K562 (cell line): ENCODE measurements at regions not wholly inside any gene's neighbourhood (a gene's known extent, or its start where the extent isn't known, plus 50 kb on each side); places are given as distances from the start of the nearest gene placed in this dataset.

Source experiments
- ATAC-seq: fragments of 200-7000 bp; cut with Tn5 transposase; 3 replicates; pipeline ENCODE4 v1.9.1; 2020; ENCODE audit warnings: moderate library complexity
- BruUV-seq: library from RNA; stranded (reverse); fragments of 400-500 nt; replicated peaks from 2 replicates; lab custom pipeline; 2021; lab: Mats Ljungman, UMichigan
- CTCF ChIA-PET: fragments of 300-600 bp; formaldehyde crosslinking; extraction: SDS; loops from one replicate; lab custom pipeline; 2021; ENCODE audit warnings: low intra/inter-chr PET ratio; lab: Yijun Ruan, JAX
- POLR2A ChIA-PET: fragments of 300-600, 350-650 bp; sonication (Branson Sonifier 250); formaldehyde crosslinking; extraction: SDS; loops from one replicate; lab custom pipeline; 2021; ENCODE audit warnings: antibody characterized with exemption, inconsistent platforms; lab: Yijun Ruan, JAX
- DNase-seq, 4 experiments: peaks; one replicate each; pipeline versions ENCODE4 v3.0.0 to v3.0.0-alpha.2; 2011 to 2018; ENCODE audit warnings: low spot score in 3 of 4, mixed read lengths in 3 of 4; ENCODE audit errors: extremely low read depth in 1 of 4
- FAIRE-seq: peaks from 2 replicates; lab custom pipeline; 2011; peaks lifted over from hg19 to GRCh38; lab: Jason Lieb, UNC
- H2AFZ ChIP-seq: 2 replicates; pipeline ENCODE4 v1.6.0; 2011; ENCODE audit warnings: low read depth, low read length, control low read depth, inconsistent platforms
- H3K27ac ChIP-seq: fragments of 200-600 bp; 3 replicates; pipeline ENCODE4 v1.8.0; 2011; ENCODE audit warnings: low read depth, mild to moderate bottlenecking, control low read depth, inconsistent platforms, low read length, moderate library complexity, mixed read lengths; ENCODE audit errors: extremely low read depth
- H3K27me3 ChIP-seq, 2 experiments: fragments of 300-600 bp in 1 of 2; 2 replicates in 1 of 2; 3 replicates in 1 of 2; pipeline versions ENCODE4 v1.6.0 to v1.8.0; 2011; ENCODE audit warnings: inconsistent platforms in 2 of 2, low read length in 2 of 2, mild to moderate bottlenecking in 1 of 2, mixed read lengths in 1 of 2, moderate library complexity in 1 of 2; ENCODE audit not compliant: control insufficient read depth in 2 of 2, insufficient read depth in 2 of 2
- H3K36me3 ChIP-seq: fragments of 300-600 bp; 3 replicates; pipeline ENCODE4 v1.8.0; 2011; ENCODE audit warnings: mild to moderate bottlenecking, low read length, inconsistent platforms; ENCODE audit not compliant: control insufficient read depth, insufficient read depth
- H3K4me1 ChIP-seq, 2 experiments: fragments of 200-600 bp in 1 of 2; replicated peaks in 1 of 2; 2 replicates in 1 of 2; 3 replicates in 1 of 2; pipeline versions ENCODE4 v1.5.1 to v1.8.0; 2011; ENCODE audit warnings: inconsistent platforms in 2 of 2, low read length in 2 of 2, mild to moderate bottlenecking in 1 of 2, mixed read lengths in 1 of 2, moderate library complexity in 1 of 2; ENCODE audit not compliant: control insufficient read depth in 2 of 2, insufficient read depth in 2 of 2
- H3K4me2 ChIP-seq: 2 replicates; pipeline ENCODE4 v1.6.1; 2011; ENCODE audit warnings: low read length, control low read depth, inconsistent platforms, mixed read lengths; ENCODE audit not compliant: insufficient read depth
- H3K4me3 ChIP-seq: fragments of 200-600 bp; sonication (generic), shearing (Covaris generic); 2 replicates; pipeline ENCODE4 v1.5.1; 2016; ENCODE audit warnings: control low read depth, inconsistent platforms
- H3K79me2 ChIP-seq: fragments of 200-600 bp; 3 replicates; pipeline ENCODE4 v1.8.0; 2011; ENCODE audit warnings: low read length, inconsistent platforms; ENCODE audit not compliant: control insufficient read depth, insufficient read depth
- H3K9ac ChIP-seq, 2 experiments: 2 replicates each; pipeline versions ENCODE4 v1.6.0 to v1.6.1; 2011; ENCODE audit warnings: low read depth in 2 of 2, low read length in 2 of 2, control low read depth in 1 of 2, inconsistent platforms in 1 of 2, mild to moderate bottlenecking in 1 of 2, mixed read lengths in 1 of 2; ENCODE audit not compliant: insufficient read depth in 1 of 2
- H3K9me1 ChIP-seq: one replicate; pipeline ENCODE4 v1.6.0; 2011; ENCODE audit warnings: inconsistent platforms, mild to moderate bottlenecking, low read length, moderate library complexity; ENCODE audit not compliant: control insufficient read depth, insufficient read depth
- H3K9me3 ChIP-seq: replicated peaks from 2 replicates; pipeline ENCODE4 v1.5.1; 2011; ENCODE audit warnings: low read depth, low read length, inconsistent platforms; ENCODE audit not compliant: control insufficient read depth, insufficient read depth
- H4K20me1 ChIP-seq: replicated peaks from 2 replicates; pipeline ENCODE4 v1.6.1; 2011; ENCODE audit warnings: low read length, inconsistent platforms, mixed read lengths; ENCODE audit not compliant: control insufficient read depth, insufficient read depth
- ILK ChIP-seq: fragments of 450-650 bp; IDR thresholded peaks from 2 replicates; pipeline ENCODE4 v1.6.1; 2016; ENCODE audit warnings: missing genetic modification characterization, low read depth, mild to moderate bottlenecking, missing compliant biosample characterization, moderate library complexity, borderline replicate concordance
- PRPF4 ChIP-seq: fragments of 200-400 bp; formaldehyde crosslinking; IDR thresholded peaks from one replicate; pipeline ENCODE4 v1.6.1; 2017; ENCODE audit warnings: low read length, low read depth, mild to moderate bottlenecking; ENCODE audit not compliant: insufficient read depth, poor library complexity, severe bottlenecking
- SMAD4 ChIP-seq: fragments of 250-450 bp; sonication (Bioruptor Pico); conservative IDR thresholded peaks from 2 replicates; pipeline ENCODE4 v1.8.0; 2021; ENCODE audit warnings: inconsistent platforms, mild to moderate bottlenecking, moderate library complexity
- ZNF436 ChIP-seq: fragments of 250-450, 450-650 bp; sonication (Bioruptor Pico); formaldehyde crosslinking; IDR thresholded peaks from 2 replicates; pipeline ENCODE4 v1.7.0; 2020; ENCODE audit warnings: mild to moderate bottlenecking
- ZNF561 ChIP-seq: fragments of 450-650 bp; formaldehyde crosslinking; conservative IDR thresholded peaks from 2 replicates; pipeline ENCODE4 v1.4.0; 2020; ENCODE audit warnings: mild to moderate bottlenecking, moderate library complexity
- ZNF79 ChIP-seq: fragments of 250-450 bp; sonication (Bioruptor Pico); IDR thresholded peaks from 2 replicates; pipeline ENCODE4 v1.4.0; 2020; ENCODE audit warnings: low read depth, mild to moderate bottlenecking, moderate library complexity
- WGBS: fragments of 100-300 bp; shearing (Covaris generic); methylation state at CpG from one replicate; pipeline ENCODE4 v1.1.6; 2016; ENCODE audit warnings: low coverage, mixed read lengths; ENCODE audit not compliant: insufficient coverage; ENCODE audit errors: missing lambda C conversion rate; 5-methylcytosine and 5-hydroxymethylcytosine counted together
- in situ Hi-C: fragments of 300-500 bp; cut with MboI; formaldehyde crosslinking; loops from 4 replicates; pipeline ENCODE4 v1.15.0; 2018; ENCODE audit warnings: inconsistent platforms, mixed read lengths
- intact Hi-C: fragments of 100-400 bp; cut with micrococcal nuclease; formaldehyde crosslinking; loops from 2 replicates; pipeline ENCODE4 v1.14.2; 2022
- TF ChIP-seq, protein P1 (sequence below): IDR thresholded peaks from 3 replicates; pipeline ENCODE4 v1.6.1; 2011; ENCODE audit warnings: borderline replicate concordance, mild to moderate bottlenecking, moderate library complexity; ENCODE audit not compliant: insufficient read length; ENCODE audit errors: extremely low read depth
- TF ChIP-seq, protein P2 (sequence below): sonication (generic); formaldehyde crosslinking; IDR thresholded peaks from 2 replicates; pipeline ENCODE4 v1.8.1; 2022; ENCODE audit warnings: missing genetic modification reagents

DNA sequence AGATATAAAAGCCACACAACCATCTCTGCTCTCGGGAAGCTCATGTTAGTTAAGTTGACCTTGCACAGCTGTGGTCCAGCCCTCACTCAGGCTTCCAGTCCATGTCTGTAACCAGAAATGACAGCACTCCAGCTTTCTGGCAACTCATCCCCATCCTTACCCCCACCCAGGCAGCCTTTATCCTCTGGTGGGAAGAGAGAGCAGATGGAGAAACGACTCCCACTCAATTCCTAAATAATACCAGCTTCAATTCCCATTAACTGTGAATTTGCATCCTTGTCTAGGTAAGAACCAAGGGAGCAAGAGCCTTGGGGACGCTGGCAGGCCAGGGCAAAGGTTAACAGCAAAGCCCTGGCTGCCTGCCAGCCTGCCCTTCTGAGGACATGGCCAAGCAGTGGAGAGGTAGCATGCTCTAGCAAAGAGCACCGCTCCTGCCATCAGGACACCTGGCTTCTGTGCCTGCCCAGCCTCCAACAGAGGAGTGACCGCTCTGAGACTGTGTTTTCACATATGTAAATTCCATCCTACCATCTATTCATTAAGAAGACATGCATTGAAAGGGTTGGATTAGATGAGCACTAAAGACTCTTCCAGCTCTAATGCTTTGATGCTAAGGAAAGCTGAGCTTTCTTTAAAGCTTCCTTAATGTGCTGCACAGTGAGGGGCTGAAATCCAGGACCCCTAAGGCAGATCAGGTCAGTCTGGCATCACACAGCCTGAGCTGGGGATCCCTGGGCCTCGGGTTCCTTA, 236.1 kb downstream of the GRIN2B start:
- FAIRE-seq (no peak), DNase-seq (no peak), ATAC-seq (no peak)
- no peaks in the 10 kb centered on the region for H3K4me1 ChIP-seq
- no peak overlapping the region for H3K27ac ChIP-seq
- intact Hi-C loops (no loop called here), in situ Hi-C loops (no loop called here)
- TF ChIP-seq PRPF4 = no peak
- TF ChIP-seq SMAD4 (CRISPR knock-in tag) = no peak
- TF ChIP-seq, protein P1, sequence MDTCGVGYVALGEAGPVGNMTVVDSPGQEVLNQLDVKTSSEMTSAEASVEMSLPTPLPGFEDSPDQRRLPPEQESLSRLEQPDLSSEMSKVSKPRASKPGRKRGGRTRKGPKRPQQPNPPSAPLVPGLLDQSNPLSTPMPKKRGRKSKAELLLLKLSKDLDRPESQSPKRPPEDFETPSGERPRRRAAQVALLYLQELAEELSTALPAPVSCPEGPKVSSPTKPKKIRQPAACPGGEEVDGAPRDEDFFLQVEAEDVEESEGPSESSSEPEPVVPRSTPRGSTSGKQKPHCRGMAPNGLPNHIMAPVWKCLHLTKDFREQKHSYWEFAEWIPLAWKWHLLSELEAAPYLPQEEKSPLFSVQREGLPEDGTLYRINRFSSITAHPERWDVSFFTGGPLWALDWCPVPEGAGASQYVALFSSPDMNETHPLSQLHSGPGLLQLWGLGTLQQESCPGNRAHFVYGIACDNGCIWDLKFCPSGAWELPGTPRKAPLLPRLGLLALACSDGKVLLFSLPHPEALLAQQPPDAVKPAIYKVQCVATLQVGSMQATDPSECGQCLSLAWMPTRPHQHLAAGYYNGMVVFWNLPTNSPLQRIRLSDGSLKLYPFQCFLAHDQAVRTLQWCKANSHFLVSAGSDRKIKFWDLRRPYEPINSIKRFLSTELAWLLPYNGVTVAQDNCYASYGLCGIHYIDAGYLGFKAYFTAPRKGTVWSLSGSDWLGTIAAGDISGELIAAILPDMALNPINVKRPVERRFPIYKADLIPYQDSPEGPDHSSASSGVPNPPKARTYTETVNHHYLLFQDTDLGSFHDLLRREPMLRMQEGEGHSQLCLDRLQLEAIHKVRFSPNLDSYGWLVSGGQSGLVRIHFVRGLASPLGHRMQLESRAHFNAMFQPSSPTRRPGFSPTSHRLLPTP = no peak
- no peak for TF ChIP-seq ZNF79 (CRISPR knock-in tag)
- TF ChIP-seq ZNF561 (CRISPR knock-in tag) = no peak
- no peak for TF ChIP-seq ILK (tag)
- TF ChIP-seq, protein P2, sequence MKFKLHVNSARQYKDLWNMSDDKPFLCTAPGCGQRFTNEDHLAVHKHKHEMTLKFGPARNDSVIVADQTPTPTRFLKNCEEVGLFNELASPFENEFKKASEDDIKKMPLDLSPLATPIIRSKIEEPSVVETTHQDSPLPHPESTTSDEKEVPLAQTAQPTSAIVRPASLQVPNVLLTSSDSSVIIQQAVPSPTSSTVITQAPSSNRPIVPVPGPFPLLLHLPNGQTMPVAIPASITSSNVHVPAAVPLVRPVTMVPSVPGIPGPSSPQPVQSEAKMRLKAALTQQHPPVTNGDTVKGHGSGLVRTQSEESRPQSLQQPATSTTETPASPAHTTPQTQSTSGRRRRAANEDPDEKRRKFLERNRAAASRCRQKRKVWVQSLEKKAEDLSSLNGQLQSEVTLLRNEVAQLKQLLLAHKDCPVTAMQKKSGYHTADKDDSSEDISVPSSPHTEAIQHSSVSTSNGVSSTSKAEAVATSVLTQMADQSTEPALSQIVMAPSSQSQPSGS (CRISPR knock-in tag) = no peak
- TF ChIP-seq ZNF436 = no peak
- no peak overlapping the region for H2AFZ ChIP-seq
- H3K9ac ChIP-seq = no peak overlapping the region
- H3K9me3 ChIP-seq = no peaks in the 10 kb centered on the region
- no peaks in the 10 kb centered on the region for H3K79me2 ChIP-seq
- H3K4me2 ChIP-seq = no peak overlapping the region
- no peaks in the 10 kb centered on the region for H3K36me3 ChIP-seq
- no peak overlapping the region for H3K4me3 ChIP-seq
- H3K27me3 ChIP-seq = no peaks in the 10 kb centered on the region
- no peaks in the 10 kb centered on the region for H4K20me1 ChIP-seq
- 2% methylated on average over 6 of the region's 6 CpGs for WGBS
- H3K9me1 ChIP-seq = peaks cover 2% of the 10 kb centered on the region
- ChIA-PET POLR2A (no interaction called here), CTCF (no interaction called here)
- no TSS peak for BruUV-seq
